GM12892 (cell line): ENCODE measurements at regions not wholly inside any gene's neighbourhood (a gene's known extent, or its start where the extent isn't known, plus 50 kb on each side); places are given as distances from the start of the nearest gene placed in this dataset.

Experiments used
- DNase-seq: peaks from one replicate; pipeline ENCODE4 v3.0.0; 2011; ENCODE audit not compliant: insufficient read length
- FAIRE-seq: peaks from 2 replicates; lab custom pipeline; 2011; peaks lifted over from hg19 to GRCh38; lab: Jason Lieb, UNC
- POLR2A ChIP-seq: IDR thresholded peaks from 2 replicates; pipeline ENCODE4 v1.6.1; 2011; ENCODE audit warnings: low read depth, low read length, control low read depth
- POLR2AphosphoS5 ChIP-seq: IDR thresholded peaks from 2 replicates; pipeline ENCODE4 v1.6.1; 2011; ENCODE audit warnings: low read depth, low read length, control low read depth
- TAF1 ChIP-seq: IDR thresholded peaks from 2 replicates; pipeline ENCODE4 v1.6.1; 2011; ENCODE audit warnings: low read depth, mild to moderate bottlenecking, control low read depth, low read length, borderline replicate concordance

GRCh38 chr11:122305426-122306320 is 189.7 kb upstream of the BLID start:
- FAIRE-seq (no peak), DNase-seq (no peak)
- TF ChIP-seq TAF1 (no peak), POLR2AphosphoS5 (no peak), POLR2A (no peak)

GRCh38 chr11:122304973-122305372 is 189.0 kb upstream of the BLID start:
- no peak for DNase-seq
- no peak for FAIRE-seq
- no peak for TF ChIP-seq POLR2A

- FAIRE-seq (no peak), DNase-seq (no peak)
- TF ChIP-seq TAF1 (no peak), POLR2AphosphoS5 (no peak)
Observed at GRCh38 chr11:122304306-122304705, 188.3 kb upstream of the BLID start.

DNA sequence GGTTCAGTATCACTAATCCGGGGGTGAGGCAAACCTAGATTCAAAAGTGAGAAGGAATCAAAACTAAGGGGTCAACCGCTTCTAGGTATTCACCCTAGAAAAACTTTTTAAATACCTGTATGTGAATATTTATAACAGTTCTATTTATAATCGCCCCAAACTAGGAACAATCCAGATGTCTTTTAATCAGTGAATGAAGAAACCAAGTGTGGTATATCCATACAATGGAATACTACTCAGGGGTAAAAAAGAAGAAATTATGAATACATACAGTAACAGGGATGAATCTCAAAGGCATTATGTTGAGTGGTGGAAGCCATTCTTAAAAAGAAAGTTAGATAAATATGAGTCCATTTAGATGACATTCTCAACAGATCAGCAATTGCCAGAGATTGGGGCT is 178.0 kb upstream of the BLID start:
- no peak for FAIRE-seq
- TF ChIP-seq POLR2A (no peak), TAF1 (no peak), POLR2AphosphoS5 (no peak)
- DNase-seq: no peak

DNA sequence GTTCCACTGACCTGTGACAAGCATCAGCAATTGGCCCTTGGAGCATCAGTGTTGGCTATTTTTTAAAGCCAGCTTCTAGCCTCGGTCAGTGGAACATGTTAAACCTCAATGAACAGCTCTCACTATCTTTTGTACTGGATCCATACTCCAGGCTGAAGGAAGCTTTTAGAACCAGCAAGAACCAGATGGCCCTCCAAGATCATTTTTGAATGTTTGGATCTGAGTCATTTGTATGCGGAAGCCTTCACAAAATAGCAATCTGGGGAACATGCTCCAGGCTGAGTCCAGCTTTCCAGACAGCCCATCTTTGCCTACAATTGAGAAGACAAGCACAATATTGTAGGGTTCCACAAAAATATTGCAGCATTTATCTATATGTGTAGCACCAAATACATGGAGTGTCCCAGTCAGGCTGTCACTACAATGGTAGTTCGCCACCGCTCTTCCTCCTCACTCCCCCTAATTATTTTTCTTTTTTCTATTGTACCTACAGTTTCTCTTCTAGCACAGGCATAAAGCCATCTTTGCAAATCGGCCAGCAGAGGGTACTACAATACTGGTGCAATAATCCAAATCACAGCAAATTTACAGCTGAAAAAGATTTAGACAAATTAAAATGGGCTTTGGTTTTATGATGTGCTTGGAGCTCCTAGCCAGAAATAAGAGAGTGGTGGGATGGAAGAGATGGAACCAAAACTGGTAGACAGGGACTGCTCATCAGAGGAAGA is 177.4 kb upstream of the BLID start:
- no peak for DNase-seq
- no peak for TF ChIP-seq POLR2AphosphoS5
- TF ChIP-seq TAF1: no peak
- no peak for FAIRE-seq

- TF ChIP-seq POLR2A (no peak), TAF1 (no peak), POLR2AphosphoS5 (no peak)
- no peak for FAIRE-seq
Observed at GRCh38 chr11:122287401-122287800, 171.4 kb upstream of the BLID start.

GRCh38 chr11:122285070-122285988 is 169.3 kb upstream of the BLID start:
- no peak for FAIRE-seq
- no peak for DNase-seq
- TF ChIP-seq TAF1: no peak
- TF ChIP-seq POLR2AphosphoS5: no peak
- TF ChIP-seq POLR2A: no peak

More at GRCh38 chr11:122287401-122287800, 171.4 kb upstream of the BLID start:
- DNase-seq: no peak

DNA sequence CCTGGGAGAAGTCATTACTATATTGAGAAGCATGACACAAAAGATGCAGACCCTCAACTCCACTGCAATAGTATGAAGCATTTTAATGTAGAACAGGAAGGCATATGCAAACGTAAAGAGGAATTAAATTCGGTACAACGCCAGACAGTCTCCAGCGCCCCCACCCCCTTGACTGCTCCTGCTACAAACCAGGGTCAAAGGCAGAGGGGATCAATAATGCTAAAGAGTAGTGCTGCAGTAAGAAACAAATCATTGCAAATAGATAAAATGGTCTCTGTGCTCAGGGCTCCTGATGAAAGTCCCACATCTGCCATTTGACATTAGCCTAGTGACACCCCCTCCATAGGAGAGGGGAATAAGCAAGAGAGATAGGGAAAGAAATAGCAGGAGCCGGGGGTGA is 164.9 kb upstream of the BLID start:
- no peak for DNase-seq
- no peak for FAIRE-seq
- TF ChIP-seq POLR2AphosphoS5: no peak
- TF ChIP-seq TAF1: no peak
- TF ChIP-seq POLR2A: no peak

DNA sequence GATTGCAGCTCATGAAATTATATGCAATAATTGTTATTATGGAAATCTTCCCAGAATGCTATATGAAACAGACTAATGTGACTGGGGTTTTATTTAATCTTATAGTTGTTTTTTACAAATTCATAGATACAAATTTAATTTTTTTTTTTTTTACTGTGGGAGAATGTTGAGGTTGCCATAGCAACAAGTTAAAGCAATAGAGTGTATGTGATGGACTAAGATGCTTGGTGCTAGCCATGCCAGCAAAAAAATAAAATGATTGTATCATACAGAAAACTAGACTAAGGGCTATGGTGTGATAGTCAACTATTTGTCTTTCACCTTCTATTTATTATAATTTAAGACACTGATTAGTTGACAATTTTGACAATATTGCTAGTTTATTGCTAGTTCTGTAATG is 163.2 kb upstream of the BLID start:
- no peak for DNase-seq
- FAIRE-seq: no peak
- no peak for TF ChIP-seq POLR2AphosphoS5
- TF ChIP-seq TAF1: no peak
- TF ChIP-seq POLR2A: no peak

GRCh38 chr11:122277493-122277892 is 161.5 kb upstream of the BLID start:
- no peak for DNase-seq
- FAIRE-seq: no peak

GRCh38 chr11:122276221-122276620 is 160.2 kb upstream of the BLID start:
- TF ChIP-seq POLR2A (no peak), TAF1 (no peak), POLR2AphosphoS5 (no peak)
- FAIRE-seq (no peak), DNase-seq (no peak)

More at GRCh38 chr11:122277493-122277892, 161.5 kb upstream of the BLID start:
- TF ChIP-seq POLR2A (no peak), POLR2AphosphoS5 (no peak), TAF1 (no peak)
